Omental fat pad (tissue), 3 donors: ENCODE measurements at regions not wholly inside any gene's neighbourhood (a gene's known extent, or its start where the extent isn't known, plus 50 kb on each side); places are given as distances from the start of the nearest gene placed in this dataset.

Source experiments
- ATAC-seq: fragments of 150-250 bp; one replicate; pipeline ENCODE4 v1.9.1; 2016; ENCODE audit warnings: mild to moderate bottlenecking, moderate library complexity; ENCODE audit not compliant: low FRiP score
- DNase-seq: peaks from one replicate; pipeline ENCODE4 v3.0.0-alpha.2; 2019; ENCODE audit warnings: low spot score
- CTCF ChIP-seq, 3 donors: fragments of 450-650 bp; IDR thresholded peaks; one replicate each; pipeline ENCODE4 v1.5.1; 2016 to 2017; ENCODE audit warnings: antibody characterized with exemption in 3 of 3, mild to moderate bottlenecking in 3 of 3, moderate library complexity in 2 of 3

DNA sequence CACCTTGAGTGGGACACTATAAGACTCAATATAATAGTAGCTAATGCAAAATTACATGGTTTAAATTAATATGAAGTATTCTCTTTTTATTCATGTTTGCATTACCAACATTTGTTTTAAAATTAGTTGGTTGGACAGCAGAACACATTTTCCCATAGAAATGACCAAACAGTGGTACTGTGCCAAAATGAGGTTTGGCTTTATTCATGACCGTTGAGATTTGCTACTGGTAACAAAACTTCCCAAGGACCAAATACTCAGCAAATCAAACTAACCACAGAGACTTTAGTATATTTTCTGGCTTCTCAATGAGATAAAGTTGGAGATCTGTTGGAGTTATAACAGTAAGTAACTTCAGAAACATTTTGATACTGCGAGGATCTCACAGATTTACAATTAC is 637.8 kb upstream of the MEF2C start:
- ATAC-seq, result no peak
- TF ChIP-seq CTCF (IDR thresholded peaks at IDR 0.05), result no peak
- DNase-seq, result no peak

DNA sequence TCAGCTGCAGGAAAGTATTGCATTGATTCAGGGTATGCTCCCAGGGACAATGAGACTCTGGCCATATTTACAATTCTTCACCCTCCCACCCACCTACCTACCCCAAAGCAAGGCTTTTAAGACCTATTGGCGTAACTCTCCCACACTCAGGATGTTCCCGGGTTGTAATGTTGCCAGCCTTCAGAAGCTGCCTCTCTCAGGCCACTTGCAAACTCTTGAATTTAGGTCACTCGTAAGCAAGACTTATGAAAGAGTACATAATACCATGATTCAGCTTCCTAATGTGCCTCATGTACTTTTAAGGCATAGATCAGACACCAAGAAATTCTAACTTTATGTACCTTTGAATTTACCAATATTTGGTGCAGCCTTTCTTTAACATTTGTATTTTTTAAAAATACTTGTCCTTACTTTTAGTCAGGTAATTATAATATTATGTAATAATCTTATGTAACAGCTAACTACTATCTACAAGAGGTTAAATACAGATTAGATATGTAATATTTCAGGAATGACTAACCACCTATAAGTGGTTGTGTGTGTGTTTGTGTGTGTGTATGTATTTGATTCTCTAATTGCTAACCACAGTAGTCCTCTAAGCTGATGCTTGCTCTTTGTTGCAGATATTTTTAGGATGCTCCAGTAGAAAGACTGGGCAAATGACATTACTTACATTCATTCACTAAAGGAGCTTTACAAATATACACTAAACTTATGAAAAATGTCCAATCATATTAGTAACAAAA is 630.5 kb upstream of the MEF2C start:
- DNase-seq (no peak), ATAC-seq (no peak)
- no peak for TF ChIP-seq CTCF (IDR thresholded peaks at IDR 0.05)

- no peak for TF ChIP-seq CTCF (IDR thresholded peaks at IDR 0.05)
- DNase-seq, result no peak
- no peak for ATAC-seq
Measured at GRCh38 chr5:89504051-89504450, 621.1 kb upstream of the MEF2C start.

DNA sequence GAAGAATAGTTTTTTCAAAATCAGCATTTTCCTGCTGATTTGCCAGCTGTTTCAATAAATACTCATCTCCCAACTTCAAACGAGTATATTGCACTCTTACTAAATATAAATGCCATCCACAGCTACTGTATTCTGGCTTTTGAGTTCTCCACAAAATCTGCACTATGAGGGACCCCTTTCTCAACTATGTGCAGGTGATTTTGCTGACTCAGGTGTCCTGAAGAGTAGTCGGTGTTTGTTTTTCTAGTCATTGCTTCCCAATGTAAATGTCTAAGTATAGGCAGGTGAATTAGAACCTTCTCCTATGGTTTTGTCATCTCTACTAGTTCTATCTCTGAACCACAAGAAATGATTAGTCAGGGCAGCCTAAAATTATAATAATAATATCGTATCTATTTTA is 616.8 kb upstream of the MEF2C start:
- no peak for TF ChIP-seq CTCF (IDR thresholded peaks at IDR 0.05)
- no peak for DNase-seq
- no peak for ATAC-seq

DNA sequence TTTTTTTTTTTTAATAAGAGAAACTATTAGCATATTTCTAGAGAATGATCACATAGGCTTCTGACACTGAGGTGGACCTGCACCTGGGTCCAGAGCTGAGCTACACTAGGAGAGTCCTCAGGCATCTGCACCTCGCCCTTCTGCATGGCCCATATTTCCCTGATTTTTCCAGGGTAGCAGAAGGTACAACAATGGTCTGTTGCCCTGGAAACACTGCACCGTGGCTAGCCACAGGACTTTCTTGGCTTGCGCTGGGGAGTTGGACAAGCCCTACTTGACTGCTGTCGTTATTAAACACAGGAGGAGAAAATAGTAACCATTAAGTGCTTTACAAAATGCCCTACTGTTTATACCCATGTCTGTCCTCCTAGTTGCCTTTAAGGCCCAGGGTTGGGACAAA is 615.7 kb upstream of the MEF2C start:
- TF ChIP-seq CTCF (IDR thresholded peaks at IDR 0.05), result no peak
- ATAC-seq, result no peak
- DNase-seq, result no peak

DNA sequence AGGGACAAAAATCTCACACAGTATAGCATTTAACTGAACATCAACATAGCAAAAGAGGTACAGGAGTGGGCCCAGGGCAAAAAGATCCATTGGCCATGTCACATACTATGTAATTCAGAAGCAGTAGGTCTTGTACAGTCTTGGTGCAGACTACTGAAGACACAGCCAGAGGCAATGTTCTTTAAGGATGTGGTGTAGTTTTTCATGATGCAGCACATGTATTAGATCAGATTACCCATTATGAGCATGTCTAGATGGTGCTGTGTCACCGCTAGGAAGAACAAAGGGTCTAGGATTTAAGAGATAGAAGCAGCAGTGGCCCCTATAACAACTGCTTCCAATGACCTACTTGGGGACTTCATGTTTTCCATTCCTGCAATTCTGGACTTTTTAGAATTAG is 610.4 kb upstream of the MEF2C start:
- TF ChIP-seq CTCF (IDR thresholded peaks at IDR 0.05), result no peak

GRCh38 chr5:89484962-89485361 is 602.0 kb upstream of the MEF2C start:
- no peak for TF ChIP-seq CTCF (IDR thresholded peaks at IDR 0.05)
- ATAC-seq (no peak), DNase-seq (no peak)

More for the DNA sequence above, 610.4 kb upstream of the MEF2C start:
- ATAC-seq (no peak), DNase-seq (no peak)
